Fibroblast of the aortic adventitia (primary cell): ENCODE measurements at regions not wholly inside any gene's neighbourhood (a gene's known extent, or its start where the extent isn't known, plus 50 kb on each side); places are given as distances from the start of the nearest gene placed in this dataset.

Source experiments
- DNase-seq: peaks from one replicate; pipeline ENCODE4 v3.0.0-alpha.2; 2010; ENCODE audit warnings: low read depth
- H3K4me3 ChIP-seq: 2 replicates; pipeline ENCODE4 v1.5.1; 2011; ENCODE audit warnings: low read depth, mild to moderate bottlenecking, control low read depth, low read length, moderate library complexity
- TF ChIP-seq, protein P1 (sequence below): IDR thresholded peaks from 2 replicates; pipeline ENCODE4 v1.5.1; 2011; ENCODE audit warnings: mild to moderate bottlenecking, low read length, control low read depth, inconsistent platforms; ENCODE audit not compliant: insufficient read depth

- TF ChIP-seq, protein P1, sequence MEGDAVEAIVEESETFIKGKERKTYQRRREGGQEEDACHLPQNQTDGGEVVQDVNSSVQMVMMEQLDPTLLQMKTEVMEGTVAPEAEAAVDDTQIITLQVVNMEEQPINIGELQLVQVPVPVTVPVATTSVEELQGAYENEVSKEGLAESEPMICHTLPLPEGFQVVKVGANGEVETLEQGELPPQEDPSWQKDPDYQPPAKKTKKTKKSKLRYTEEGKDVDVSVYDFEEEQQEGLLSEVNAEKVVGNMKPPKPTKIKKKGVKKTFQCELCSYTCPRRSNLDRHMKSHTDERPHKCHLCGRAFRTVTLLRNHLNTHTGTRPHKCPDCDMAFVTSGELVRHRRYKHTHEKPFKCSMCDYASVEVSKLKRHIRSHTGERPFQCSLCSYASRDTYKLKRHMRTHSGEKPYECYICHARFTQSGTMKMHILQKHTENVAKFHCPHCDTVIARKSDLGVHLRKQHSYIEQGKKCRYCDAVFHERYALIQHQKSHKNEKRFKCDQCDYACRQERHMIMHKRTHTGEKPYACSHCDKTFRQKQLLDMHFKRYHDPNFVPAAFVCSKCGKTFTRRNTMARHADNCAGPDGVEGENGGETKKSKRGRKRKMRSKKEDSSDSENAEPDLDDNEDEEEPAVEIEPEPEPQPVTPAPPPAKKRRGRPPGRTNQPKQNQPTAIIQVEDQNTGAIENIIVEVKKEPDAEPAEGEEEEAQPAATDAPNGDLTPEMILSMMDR = no peak
- no peak overlapping the region for H3K4me3 ChIP-seq
- no peak for DNase-seq
Observed at GRCh38 chr4:164357957-164358356, 396.0 kb upstream of the SMIM31 start.

- TF ChIP-seq, protein P1 = no peak
- no peak for DNase-seq
- H3K4me3 ChIP-seq = no peak overlapping the region
Observed at GRCh38 chr4:164358400-164358799, 395.5 kb upstream of the SMIM31 start.

DNA sequence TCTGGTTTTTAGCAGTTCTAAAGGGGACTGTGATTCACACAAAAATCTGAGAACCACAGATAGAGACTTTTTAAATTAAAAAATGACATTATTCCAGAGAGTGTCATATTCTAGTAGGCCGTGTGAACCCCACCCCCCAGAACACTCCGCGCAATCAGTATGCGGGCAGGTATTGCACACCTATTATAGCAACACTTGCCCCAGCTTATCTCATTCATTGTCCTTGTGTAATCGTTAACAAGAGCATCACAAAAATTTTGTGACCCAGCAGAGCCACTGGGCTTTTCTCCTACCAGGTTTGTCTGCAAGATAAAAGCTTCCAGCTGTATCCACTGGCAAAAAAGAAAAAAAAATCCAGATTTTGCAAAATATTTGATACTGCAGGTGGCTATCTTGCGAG, 394.1 kb upstream of the SMIM31 start:
- TF ChIP-seq, protein P1 = no peak

DNA sequence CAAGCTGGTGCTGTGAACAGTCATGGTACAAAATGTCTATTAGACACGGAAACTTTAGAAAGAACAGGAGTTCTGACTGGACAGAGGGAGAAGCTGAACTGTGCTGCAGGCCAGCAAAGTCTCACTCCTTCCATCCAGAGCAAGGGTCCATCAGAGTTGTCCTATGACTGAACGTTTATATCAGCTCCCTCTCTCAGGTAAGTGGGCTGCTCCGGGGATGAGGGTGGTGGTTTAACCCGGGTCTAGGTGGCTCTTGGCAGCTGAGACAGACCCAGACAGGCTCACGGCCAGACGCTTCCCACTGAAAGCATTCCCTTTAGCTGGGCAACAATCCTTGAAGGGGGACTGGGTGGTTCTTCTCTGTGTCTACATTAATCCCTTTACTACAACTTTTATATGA, 385.0 kb upstream of the SMIM31 start:
- no peak overlapping the region for H3K4me3 ChIP-seq
- TF ChIP-seq, protein P1 = no peak
- DNase-seq = no peak

More for the DNA sequence above, 394.1 kb upstream of the SMIM31 start:
- H3K4me3 ChIP-seq = no peak overlapping the region
- no peak for DNase-seq

- H3K4me3 ChIP-seq = no peak overlapping the region
- DNase-seq = no peak
- TF ChIP-seq, protein P1 = no peak
Observed at GRCh38 chr4:164373021-164373420, 380.9 kb upstream of the SMIM31 start.

GRCh38 chr4:164377277-164377676, 376.7 kb upstream of the SMIM31 start:
- H3K4me3 ChIP-seq = no peak overlapping the region
- TF ChIP-seq, protein P1 = no peak
- DNase-seq = no peak

GRCh38 chr4:164378361-164378760, 375.6 kb upstream of the SMIM31 start:
- no peak for DNase-seq
- TF ChIP-seq, protein P1 = no peak
- H3K4me3 ChIP-seq = no peak overlapping the region
